GM18867 (cell line): ENCODE measurements at regions not wholly inside any gene's neighbourhood (a gene's known extent, or its start where the extent isn't known, plus 50 kb on each side); places are given as distances from the start of the nearest gene placed in this dataset.
"Not testable (repeated sequence)": the region's sequence is repeated elsewhere in the genome, so short reads cannot be mapped to it uniquely, and the experiment has no call there.

ENCODE experiments used
- ATAC-seq: cut with Tn5 transposase; IDR thresholded peaks from one replicate; pipeline ENCODE4 v1.9.1; 2021; ENCODE audit warnings: mild to moderate bottlenecking, moderate library complexity; ENCODE audit not compliant: unreplicated experiment

DNA sequence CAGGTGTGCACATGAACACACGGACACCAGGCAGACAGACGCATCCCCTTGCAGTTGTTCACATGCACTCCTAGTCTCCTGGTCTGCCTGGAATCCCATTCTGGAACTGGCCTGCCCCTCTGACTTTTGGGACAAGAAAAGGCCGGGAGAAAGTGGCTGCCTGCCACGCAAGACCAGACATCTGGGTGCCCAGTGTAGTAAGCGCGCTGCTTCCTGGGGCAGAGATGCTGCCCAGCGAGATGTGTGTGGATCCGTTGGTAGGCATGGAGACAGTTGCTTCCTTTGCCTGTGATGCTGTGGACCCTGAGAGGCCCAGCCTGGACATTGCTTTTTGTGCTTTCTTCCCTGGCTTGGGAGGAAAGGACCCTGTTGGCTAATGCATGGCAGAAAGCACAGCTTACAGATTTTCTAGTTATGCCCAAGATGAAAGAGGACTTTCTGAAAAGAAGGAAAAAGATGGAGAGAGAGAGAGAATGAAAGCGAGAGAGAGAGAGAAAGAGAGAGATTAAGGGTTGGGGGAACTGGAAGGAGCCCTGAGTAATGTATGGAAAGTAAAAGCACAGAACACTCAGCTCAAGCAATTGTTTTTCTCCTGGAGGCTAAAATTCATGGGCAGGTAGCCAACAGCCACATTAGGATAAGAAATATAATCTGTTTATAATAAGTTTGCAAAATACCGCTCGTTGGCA lies 235.3 kb downstream of the BCL2L11 start:
- ATAC-seq: not testable (repeated sequence)

- not testable (repeated sequence) for ATAC-seq
Observed at GRCh38 chr2:111356512-111357031, 235.9 kb downstream of the BCL2L11 start.

- not testable (repeated sequence) for ATAC-seq
Observed at GRCh38 chr2:111365986-111366640, 245.4 kb downstream of the BCL2L11 start.

DNA sequence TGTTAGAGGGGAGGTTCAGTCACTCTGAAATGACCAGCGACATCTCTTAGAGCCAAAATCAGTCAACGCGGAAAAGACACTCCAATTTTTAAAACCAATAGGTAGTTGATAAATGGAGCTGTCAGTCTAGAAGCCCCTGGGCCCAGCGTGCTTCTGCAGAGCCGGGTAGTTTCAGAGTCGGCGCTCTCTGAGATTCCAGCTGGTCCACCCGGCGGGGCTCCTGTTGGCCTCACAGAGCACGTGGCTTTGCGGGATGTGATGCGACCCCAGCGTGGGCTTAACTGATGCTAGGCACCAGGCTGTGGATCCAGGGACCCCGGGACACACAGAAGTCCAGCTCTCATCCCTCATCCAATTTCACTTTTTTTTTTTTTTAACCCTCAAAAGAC lies 245.9 kb downstream of the BCL2L11 start:
- not testable (repeated sequence) for ATAC-seq

- ATAC-seq: not testable (repeated sequence)
Observed at GRCh38 chr2:111367080-111367479, 246.4 kb downstream of the BCL2L11 start.

DNA sequence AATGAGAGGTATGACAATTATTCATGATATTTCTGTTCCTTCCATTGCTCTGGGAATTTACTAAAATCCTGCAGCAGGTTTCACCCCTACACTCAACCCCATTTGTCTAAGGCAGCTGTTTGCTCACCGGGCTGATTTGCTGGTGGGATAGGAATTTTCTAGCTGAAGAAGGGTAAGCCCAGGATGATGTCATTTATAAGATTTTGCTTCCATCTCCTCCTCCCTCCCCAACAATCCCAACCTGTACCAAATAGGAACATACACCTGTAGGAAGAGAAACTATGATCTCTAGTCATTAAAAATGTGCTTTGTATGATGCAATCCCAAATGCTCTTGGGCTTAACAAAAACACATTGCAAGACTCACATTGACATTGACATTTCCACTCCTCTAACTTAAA lies 247.2 kb downstream of the BCL2L11 start:
- ATAC-seq: not testable (repeated sequence)

GRCh38 chr2:111368288-111368687 lies 247.6 kb downstream of the BCL2L11 start:
- peak; percentile 53 for ATAC-seq

DNA sequence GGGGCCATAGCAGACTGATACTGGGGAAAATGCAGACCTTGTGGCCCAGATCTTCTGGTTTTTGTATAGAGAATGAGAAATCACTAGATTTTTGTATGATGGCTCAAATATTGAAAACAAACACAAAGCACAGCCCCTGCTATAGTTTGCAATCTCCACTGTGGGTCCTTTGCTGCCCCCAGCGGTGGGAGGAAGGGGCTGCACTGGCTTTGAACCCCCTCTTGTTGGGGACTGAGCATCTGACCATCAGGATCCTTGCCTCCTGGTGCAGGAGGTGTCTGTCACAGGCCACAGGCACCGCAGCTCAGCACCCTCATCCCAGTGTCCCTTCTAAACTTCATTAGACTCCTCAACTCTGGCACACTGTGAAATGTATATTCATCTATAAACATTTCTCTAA lies 252.3 kb downstream of the BCL2L11 start:
- ATAC-seq: not testable (repeated sequence)

- ATAC-seq: not testable (repeated sequence)
Observed at GRCh38 chr2:111373989-111374388, 253.3 kb downstream of the BCL2L11 start.

DNA sequence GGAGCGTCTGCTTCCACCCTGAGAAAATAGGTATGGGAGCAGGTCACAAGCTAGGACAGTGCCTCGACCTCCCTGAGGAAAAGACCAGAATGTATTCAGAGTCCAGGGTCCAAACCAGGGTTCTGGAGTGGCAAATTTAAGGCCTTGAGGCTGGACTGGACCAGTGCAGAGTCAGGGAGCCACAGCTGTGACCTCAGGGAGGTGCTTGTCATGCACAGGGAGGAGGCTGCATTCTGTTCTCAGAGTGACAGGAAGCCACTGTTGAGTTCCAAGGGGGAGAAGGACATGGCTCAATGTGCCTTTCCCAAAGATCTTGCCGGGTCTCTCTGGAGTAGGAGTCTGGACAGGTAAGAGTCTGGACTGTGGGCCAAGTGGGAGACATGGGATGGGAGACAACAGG lies 254.0 kb downstream of the BCL2L11 start:
- not testable (repeated sequence) for ATAC-seq

GRCh38 chr2:111375320-111375883 lies 254.7 kb downstream of the BCL2L11 start:
- not testable (repeated sequence) for ATAC-seq

GRCh38 chr2:111376272-111376970 lies 255.7 kb downstream of the BCL2L11 start:
- ATAC-seq: not testable (repeated sequence)

DNA sequence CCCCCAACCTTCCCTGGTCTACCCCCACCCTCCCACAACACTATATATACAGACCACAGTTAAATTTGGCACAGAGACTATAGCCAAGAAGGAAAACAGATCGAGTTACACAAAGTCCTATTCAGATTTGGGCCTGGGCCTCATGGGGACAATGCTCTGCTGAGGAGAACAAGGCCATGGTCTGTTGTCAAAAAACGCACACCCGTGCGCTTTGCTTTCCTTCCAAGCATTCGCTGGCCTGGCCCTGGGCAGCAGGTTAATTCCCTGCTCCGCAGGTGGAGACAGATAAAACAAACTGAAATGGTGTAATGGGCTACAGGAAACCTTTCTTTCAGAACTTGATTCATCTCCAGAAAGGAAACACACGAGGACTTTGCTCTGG lies 256.2 kb downstream of the BCL2L11 start:
- not testable (repeated sequence) for ATAC-seq

DNA sequence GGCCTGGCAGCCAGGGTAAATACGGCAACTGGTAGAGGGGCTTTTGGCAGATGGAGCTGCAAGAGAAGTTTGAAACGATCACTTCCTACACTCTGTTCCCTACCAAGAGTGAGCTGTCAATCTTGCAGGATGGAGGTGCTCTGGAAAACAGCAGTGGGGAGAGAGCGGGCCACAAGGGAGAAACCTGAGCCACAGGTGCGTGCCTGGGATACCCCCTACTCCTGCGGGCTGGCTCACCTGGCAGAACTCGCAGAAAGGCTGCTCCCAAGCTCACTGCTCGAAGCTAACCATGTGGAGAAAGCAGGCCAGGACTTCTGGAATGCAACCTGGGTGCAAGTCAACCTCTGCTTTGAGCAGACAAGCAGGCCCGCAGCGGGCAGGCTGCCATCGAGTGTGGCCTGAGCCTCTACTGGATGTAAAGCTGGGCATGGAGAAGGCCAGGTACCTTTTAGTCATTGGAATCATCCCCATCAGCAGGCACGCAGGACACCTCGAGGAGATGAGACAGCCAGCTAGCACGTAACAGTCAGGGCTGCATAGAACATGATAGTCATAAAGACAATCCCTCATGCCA lies 256.8 kb downstream of the BCL2L11 start:
- ATAC-seq: not testable (repeated sequence)

DNA sequence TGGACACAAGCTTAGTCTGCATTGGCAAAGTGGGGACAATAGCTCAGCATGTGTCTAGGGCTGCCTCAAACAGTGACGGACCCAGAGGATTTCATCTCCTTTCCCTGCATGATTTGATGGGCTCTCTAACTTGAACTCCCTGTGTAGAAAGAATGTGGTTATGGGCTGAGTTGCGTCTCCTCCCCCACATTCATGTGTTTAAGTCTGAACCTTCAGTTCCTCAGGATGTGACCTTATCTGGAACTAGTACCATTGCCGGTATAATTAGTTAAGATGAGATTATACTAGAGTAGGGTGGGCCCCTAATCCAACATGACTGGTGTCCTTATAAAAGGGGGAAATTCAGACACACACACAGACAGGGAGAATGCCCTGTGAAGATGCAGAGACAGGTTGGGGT lies 257.6 kb downstream of the BCL2L11 start:
- ATAC-seq: not testable (repeated sequence)

DNA sequence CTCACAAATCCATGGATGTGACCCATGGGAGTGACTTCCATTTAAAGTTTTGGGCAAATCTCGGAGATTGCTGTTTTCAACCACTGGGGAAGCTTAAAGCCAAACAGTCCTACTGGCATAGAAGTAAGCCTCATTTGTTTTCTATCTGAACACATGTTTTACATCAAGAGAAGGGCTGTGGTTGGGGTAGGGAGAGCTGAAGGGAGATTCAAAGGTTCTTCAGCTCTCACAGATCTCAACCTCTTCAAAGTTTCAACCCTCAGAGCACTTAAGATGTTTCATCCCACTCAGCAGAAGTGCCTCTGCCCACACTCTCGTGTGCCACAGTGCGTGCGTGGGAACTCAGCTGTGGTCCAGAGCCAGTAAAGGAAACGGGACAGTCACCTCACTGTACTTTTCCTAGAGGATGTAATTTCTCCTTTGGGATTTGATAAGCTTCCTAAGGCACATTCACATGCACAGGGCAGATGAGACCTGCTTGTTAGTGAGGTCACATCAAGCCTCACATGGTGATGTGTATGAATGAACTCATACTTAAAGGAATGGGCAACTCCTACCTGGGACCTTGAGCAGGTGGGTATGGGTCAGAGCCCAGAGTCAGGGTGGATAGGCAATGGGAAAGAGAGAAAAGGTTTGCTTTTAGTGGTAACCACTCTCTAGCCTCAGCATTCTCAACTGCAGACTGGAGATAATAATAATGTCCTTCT lies 260.2 kb downstream of the BCL2L11 start:
- ATAC-seq: not testable (repeated sequence)

DNA sequence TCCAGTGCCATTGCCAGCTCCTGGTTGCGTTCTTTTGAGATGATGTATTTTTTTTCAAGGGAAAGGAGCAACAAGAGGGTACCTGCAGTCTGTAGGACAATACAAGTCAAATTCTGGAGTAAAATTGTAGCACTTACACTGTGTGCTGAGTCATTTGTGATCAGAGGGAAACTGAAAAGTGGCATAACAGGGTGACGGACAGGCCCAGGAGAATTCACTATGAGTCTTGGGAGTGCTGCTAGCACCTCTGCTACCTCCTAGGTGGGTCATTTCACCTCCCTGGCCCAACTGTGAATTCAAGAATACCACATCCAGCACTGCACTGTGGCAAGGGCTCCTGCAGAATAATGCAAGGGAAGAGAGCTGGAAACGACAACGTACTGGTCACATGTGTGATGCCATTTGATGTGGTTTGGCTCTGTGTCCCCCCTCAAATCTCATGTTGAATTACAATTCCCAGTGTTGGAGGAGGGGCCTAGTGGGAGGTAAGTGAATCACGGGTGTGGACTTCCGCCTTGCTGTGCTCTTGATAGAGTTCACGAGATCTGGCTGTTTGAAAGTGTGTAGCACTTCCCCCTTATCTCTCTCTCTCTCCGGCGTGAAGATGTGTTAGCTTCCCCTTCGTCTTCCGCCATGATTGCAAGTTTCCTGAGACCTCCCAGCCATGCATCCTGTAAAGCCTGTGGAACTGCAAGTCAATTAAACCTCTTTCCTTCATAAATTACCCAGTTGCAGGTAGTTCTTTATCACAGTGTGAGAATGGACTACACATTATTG lies 261.0 kb downstream of the BCL2L11 start:
- ATAC-seq: not testable (repeated sequence)

GRCh38 chr2:111382507-111382906 lies 261.8 kb downstream of the BCL2L11 start:
- ATAC-seq: not testable (repeated sequence)

DNA sequence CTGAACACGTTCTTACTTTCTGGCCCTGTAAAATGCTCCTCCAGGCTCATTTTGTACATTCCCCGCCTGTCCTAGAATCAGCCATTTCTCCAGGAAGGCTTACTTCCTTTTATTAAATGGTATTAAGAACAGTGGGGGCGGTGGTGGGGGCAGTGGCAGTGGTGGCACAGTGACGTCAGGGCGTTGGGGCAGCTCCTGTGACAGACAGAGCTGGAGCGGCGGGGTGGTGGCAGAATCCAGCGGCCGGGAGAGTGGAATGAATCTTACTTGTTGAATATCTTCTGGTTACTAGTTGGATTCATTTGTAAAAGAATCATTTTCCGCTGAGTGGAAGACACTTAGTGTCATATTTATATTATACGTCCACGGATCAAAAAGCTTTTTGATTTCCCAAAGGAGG lies 262.6 kb downstream of the BCL2L11 start:
- ATAC-seq: not testable (repeated sequence)
